Cardiac septum (tissue), 1 donor: ENCODE measurements at regions not wholly inside any gene's neighbourhood (a gene's known extent, or its start where the extent isn't known, plus 50 kb on each side); places are given as distances from the start of the nearest gene placed in this dataset.

Experiments
- DNase-seq: peaks from one replicate; pipeline ENCODE4 v3.0.0-alpha.2; 2020; ENCODE audit warnings: low spot score
- intact Hi-C: fragments of 100-400 bp; cut with DNase I; formaldehyde crosslinking; loops from one replicate; pipeline ENCODE4 v1.14.0; 2022
- donor health status: DM: no; HTN: no; CAD: no.

DNA sequence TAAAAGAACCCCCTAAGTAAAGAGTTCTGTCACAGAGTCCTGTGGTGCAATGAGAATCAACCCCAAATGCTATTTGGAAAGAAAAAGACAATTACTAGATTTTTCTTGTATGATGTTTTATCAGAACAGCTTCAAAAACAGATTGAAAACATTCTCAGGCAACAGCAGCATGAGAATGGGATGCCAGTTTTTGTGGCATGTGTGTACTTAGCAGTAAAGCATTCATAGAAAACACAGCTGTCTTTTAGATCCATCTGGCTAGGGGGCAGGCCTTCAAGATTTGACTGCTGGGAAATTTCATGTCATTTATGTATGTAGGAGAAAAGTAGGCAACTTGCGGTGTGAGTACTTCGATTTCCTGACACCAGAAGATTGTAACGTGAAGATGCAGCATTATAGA, 170.5 kb upstream of the HTR2A start:
- intact Hi-C loops: no loop called here
- DNase-seq: no peak

DNA sequence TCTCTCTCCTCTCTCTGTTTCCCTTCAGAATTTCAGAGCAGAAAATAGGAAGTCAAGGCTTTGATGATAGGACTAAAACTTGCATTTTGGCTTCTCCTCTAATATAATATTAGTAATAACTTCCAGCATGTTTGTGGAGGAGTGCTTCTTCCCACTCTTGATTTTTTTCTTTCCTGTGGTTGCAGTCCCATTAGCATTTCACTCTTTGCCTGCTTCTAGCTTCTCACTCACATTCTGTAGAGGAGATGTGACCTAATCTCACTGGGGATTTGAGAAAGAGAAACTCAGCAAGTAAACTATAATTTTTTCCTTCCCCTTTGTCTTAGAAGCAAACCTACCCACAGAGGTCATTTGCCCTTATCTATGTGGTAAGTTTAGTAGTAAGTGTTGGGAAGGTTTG, 169.4 kb upstream of the HTR2A start:
- no peak for DNase-seq
- intact Hi-C loops: no loop called here

DNA sequence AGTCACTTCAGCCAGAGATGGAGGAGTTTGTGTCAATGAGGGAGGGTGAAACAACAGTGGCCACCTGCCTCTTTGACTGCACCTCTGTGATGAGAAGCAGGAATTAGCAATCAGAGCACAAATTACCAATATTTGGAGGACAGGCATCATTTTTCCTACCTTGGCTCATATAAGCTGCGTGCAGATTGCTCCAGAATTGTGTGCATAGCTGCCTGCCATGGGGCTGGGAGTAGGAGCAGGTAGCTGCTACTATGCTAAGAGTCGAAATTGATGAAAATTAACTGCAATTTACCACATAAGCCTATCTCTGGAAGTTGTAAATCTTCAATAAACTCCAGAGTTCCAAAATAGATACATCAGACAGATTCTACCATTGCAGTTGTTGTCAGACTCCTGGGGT, 167.5 kb upstream of the HTR2A start:
- intact Hi-C loops: no loop called here
- no peak for DNase-seq

DNA sequence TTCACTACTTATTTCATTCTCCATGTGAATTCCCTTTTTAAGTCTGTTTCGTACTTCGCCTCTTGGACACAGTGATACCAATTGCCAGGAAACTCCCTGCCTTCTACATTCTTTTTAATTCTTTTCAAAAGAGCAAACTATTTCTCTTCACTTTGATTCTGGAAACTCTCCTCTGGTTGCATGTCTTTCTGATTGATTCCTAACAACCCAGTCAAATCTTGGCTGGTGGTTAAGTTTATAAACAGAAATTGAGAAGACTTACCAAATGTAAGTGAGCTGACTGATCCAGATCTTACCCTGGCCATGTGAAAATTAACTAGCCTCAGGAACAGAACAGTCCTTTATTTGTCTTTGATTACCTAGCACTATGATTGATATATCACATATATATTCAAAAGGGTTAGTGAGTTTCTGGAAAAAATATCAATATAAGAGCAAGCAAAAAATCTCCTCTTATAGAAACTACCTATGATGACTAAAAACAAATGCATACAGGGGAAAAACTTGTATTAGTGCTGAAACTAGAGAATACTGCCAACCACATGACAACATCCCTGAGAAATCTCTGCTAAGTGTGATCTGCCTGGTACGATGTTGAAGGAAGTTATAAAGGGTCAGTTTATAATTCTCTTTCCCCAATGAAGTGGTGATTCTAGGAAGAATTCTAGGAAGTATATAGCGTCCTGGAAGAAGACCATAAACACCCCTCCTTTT, 152.6 kb upstream of the HTR2A start:
- intact Hi-C loops: no loop called here
- no peak for DNase-seq

DNA sequence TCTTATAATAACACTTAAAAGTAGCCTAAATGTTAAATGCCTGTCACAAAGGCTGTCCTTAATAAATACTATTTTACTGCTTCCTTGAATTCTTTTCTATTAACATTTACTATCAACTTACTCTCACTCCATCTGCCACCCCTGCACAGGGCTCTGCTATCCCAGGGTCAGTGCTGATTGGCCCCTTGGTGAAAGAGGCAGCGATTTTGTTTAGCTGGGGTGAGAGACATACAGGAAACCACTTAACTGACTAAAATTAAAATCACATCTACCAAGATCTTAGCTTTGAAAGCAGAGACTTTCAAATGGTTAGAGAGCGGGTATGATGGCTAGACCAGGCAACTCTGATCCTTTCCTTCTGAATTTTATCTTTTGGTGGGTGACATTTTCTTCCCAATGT, 149.9 kb upstream of the HTR2A start:
- intact Hi-C loops: no loop called here

DNA sequence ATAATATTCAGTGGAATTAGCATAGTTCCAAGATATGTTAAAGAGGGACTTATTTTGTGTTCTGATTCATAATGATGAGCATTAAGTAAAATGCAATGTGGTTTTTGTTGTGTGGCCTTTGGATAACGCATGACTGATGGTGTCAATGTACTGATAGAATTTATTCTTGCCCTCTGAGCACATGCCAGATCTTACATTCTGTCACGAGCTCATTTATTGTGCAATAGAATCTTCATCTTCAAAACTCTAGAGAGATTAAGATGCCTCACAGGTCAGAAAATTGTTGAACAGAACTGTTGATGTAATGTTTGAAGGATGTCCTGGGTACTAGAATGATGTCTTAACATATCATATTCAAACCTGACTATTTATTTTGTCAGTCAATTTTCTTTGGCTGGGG, 148.0 kb upstream of the HTR2A start:
- intact Hi-C loops: no loop called here
- DNase-seq: no peak

More for the DNA sequence above, 149.9 kb upstream of the HTR2A start:
- DNase-seq: no peak

DNA sequence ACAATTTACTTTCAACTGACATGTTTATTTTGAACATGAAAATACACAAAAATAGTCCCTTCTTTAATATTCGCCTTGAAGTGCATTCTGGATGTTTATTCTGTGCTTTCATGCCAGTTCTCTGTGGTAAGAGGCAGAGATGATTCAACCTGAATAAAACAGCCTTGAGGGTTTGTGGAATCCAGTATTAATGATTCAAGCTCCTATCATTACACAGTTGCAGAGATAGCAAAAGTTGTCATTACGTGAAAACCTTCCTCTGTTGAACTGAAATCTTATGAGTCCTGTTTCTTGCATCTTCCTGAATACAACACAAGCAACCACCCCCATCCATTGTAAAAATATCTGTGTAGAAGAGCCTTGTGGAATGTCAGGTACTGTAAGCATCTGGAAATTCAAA, 142.3 kb upstream of the HTR2A start:
- no peak for DNase-seq
- intact Hi-C loops: no loop called here

DNA sequence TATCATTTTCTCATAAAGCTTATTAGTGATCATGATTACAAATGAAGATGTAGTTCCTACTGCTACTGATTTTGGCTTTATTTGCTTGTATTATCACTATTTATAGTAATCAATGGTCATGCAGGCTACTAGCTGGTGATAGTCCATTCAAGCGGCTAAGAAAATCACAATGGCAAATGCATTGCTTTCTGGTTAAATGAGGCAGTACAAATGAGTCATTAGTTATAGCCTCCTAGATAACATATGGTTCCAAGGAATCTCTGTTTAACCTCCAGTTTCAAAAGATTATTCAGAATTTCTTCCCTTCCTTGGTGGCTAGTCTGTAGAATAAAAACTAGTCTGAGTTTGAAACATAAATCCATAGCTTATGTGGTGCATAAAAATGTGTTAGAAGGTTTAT, 141.3 kb upstream of the HTR2A start:
- DNase-seq: no peak
- intact Hi-C loops: no loop called here

DNA sequence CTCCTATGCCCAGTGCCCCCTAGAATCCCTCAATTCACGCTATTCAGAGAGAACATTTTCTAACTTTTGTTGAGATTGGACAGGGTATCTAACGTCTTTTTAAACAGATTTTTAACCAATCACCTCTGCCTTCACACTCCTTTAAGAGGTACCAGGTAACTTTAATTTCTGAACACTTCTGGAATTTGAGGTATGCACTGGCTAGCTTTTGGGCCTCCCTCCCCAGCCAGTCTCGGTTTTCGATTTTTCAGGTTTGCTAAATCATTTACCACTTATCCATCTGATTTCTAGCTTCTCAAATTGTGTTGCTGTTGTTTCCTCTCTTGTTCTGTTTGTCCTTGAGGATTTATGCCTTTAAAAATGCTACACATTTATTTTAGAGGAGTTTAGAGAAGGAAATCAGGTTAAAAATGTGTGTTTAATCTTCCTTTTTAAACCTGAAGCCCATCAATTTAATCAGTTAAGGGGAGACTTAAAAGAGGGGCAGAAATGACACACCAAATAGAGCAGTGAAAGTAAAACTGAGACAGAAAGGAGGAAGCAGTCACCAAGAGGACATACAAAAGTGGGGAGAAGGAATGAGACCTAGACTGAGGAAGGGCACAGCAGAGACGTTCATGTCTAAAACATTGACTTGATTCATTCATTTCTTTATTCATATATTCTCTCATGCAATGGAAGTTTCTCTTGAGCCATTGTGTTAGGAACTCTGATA, 139.6 kb upstream of the HTR2A start:
- no peak for DNase-seq
- intact Hi-C loops: no loop called here

DNA sequence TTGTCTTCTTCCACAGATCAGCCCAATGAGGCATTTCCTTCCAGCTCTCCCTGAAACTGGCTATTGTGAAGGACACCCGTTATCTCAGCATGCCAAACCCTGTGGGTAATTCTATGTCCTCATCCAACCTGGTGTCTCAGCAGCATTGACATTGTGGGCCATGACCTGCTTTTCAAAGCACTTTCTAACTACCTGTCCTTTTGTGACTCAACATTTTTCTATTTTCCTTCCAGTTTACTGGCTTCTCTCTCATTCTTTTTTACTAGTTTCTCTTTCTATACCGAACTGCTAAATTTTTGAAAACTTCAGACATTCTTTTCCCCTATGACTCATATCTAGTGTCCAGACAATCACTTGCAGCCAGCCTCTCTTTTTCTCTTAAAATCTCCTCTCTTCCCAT, 136.4 kb upstream of the HTR2A start:
- intact Hi-C loops: no loop called here

DNA sequence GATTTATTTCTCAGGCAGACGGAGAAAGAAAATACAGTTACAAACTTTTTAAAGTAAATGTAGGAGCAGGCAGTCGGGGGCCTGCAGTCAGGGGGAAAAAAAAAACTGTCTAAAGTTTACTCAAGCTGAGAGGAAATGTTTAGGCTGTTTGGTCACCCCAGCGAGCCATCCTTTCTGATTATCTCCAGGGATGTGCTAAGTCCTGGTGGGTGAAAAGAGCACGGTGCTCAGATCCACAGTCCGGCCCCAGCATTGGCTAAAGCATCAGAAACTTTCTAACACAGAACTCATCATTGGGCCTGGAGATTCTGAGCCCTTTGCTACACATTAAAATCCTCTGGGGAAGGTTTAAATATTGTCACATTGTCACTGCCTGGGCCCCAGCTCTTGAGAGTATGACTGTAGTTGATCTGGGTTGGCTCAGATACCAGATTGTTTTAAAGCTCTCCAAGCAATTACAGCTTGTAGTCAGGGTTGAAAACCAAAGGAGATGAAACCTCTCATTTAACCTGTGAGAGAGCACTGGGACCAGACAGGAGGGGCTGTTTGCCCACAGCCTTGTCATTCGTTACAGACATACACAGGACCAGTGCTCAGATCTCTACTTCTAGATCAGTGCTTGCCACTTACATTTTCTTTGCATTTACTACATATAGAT, 131.1 kb upstream of the HTR2A start:
- intact Hi-C loops: no loop called here
- no peak for DNase-seq

More for the DNA sequence above, 136.4 kb upstream of the HTR2A start:
- no peak for DNase-seq

DNA sequence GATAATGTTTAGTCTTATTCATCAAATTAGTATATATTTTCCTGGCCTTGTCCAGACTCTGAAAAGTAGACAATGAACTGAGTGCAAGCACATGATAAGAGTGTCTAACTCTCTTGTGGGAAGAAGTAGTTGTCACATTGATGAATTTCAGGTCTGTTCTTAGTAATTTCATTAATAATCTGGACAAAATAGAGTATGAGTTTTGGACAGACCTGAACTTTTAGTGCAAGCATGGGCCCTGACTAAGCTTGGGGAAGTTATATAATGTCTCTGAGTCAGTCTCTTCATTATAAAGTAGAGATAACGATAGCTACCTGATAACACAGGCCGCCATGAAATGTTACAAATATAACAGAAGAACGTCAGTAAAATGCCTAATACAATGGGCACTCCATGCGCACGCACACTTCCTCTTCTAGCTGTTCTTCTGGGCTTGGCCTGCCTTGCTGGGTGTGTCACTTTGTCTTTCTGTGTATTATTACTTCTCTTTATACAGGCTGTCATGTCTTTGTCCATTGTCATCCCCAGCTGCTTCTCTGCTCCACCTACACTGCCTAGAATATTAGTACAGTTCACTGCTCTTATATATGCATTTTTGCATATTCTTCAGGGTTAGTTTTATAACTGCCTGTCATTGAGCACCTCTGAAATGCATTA, 129.1 kb upstream of the HTR2A start:
- no peak for DNase-seq
- intact Hi-C loops: no loop called here

DNA sequence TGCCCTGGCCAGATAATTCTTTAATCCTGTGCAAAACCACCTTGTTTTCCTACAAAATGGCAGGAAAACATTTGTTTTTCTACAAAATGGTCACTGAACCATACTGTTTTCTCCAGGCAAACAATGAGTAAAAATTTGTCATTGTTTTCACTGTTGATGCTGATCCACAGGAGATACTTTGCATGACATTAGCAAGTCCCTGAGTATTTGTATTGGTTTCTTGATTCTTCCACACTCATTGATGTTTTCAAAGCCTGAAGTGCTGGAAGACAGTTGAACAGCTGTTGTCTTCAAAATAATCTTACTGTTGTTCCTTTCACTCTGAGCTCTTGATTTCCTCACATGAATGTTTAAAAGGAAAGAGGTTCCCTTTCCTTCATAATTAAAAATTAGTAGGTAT, 123.1 kb upstream of the HTR2A start:
- intact Hi-C loops: no loop called here

DNA sequence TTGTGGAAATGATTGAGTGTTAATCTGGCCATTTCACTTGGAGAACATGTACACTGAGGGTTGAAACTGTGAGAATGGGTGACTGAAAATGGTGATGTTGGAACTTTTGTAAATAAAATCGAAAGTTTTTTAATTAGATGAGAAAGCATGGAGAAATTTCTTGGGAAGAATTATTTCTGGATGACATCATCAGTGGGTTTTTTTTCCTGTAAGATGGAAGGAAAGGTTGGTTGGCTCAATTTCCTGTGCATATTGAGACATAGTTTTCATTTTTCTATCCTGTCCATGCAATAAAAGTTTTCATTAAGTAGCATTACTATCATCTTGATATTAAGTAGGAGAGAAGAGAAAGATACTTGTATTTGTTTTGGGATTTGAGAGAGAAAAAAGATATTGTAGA, 120.6 kb upstream of the HTR2A start:
- no peak for DNase-seq
- intact Hi-C loops: no loop called here

More for the DNA sequence above, 123.1 kb upstream of the HTR2A start:
- DNase-seq: no peak

DNA sequence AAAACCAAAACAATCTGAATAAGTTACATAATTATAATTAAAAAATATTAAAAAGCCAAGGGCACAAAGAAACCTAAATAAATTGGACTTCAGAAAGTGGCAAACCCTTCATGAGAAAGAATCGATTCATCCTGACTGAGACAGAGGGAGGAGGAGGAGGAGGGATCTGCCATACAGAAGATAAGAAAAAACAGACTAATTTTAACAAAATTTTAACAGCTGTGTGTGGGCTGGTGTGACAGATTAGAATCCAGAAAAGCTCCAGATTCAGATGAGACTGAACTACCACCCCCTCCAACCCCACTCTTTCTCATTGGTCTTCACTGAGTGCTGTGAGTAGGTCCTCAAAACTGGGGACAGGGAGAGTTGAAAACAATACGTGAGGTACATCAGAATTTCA, 111.5 kb upstream of the HTR2A start:
- intact Hi-C loops: no loop called here

DNA sequence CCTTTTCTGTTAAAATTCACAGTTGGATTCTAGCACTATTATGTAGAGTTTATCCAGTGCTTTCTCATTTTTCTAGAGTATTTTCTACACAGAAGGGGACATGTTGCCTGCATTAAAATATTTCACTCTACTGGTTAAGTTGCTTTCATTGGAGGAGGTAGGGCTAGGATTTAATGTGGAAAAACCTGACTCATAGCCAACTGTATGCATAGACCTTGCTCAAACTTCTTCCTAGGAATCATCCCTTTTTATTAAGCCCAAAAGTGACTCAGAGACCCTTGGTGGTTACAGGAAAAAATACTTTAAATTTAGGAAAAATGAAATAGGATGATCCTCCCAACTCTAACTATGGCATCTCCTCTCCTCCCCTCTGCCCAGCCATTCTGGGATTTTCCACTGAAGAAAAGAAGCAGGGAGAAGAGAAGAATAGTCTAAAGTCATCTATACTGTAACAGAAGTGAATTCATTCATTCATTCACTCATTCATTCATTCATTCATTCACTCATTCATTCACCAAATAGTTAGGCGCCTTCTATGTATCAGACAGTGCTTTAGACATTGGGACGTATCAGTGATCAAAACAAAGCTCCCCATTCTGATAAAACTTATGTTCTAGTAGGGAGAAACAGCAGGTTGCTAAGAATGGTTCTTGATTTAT, 109.0 kb upstream of the HTR2A start:
- DNase-seq: no peak
- intact Hi-C loops: no loop called here

More for the DNA sequence above, 111.5 kb upstream of the HTR2A start:
- no peak for DNase-seq

DNA sequence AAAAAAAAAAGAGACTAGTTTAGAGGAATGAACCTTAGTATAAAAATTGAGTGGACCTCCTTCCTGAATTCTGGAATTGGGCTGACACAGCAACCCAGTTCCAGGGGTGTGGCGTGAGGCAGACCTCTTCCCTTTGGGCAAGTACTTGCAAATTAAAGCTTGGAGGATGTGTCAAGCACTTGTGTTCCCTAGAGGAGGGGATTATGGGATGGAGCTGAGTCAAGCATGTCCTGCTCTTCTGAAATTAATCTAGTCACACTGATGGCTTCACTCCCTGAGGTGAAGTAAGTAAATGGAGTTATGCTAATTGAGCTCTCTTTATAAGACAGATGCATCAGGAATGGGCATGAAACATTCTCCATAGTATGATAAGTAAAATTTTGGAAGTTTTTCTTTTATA, 107.7 kb upstream of the HTR2A start:
- intact Hi-C loops: no loop called here
- no peak for DNase-seq

DNA sequence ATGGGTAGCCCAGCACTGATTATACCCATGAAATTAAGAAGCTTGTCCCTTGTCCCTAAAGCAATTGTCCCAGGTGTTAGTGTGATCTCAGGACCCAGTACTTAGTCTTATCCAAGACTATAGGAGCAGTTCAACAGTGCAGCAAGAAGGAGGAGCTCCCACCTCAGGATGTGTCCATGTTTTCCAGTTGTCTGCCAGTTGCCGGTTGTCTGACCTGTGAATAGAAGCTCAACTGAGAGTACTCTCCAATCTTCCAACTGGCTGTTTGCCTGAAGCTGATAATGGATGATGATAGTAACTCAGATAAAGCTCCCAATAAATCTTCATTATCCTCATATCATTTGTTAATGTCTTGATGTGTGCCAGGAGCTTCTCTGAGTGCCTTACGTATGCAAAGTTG, 107.2 kb upstream of the HTR2A start:
- intact Hi-C loops: no loop called here
- DNase-seq: no peak

DNA sequence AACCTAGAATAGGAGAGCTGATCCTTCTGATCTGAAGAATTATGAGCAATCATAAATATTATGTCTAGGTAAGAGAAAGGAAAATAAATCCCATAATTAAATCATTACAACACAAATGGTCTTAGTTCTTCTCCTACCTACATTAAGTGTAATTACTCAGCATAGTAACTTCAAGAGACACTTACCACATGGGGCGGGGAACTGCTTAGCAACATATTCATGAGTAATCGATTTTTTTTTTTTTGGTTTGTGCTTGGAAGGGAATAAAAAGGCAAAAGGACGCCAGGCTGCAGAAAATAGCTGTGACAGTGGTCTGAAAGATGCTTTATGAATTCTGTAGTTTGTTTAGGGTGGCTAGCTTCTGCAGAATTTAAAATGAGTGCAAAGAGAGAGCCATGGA, 103.3 kb upstream of the HTR2A start:
- intact Hi-C loops: no loop called here
- DNase-seq: no peak
